CD4-positive, alpha-beta T cell (primary cell): ENCODE measurements at regions not wholly inside any gene's neighbourhood (a gene's known extent, or its start where the extent isn't known, plus 50 kb on each side); places are given as distances from the start of the nearest gene placed in this dataset.

Experiments used
- ATAC-seq: fragments of 200-7000 bp; cut with Tn5 transposase; one replicate; pipeline ENCODE4 v1.10.0; 2022; ENCODE audit warnings: mild to moderate bottlenecking; ENCODE audit not compliant: poor library complexity
- CTCF ChIA-PET: fragments of 350-600 bp; sonication (Branson Sonifier 250); formaldehyde crosslinking; loops from one replicate; lab custom pipeline; 2021; ENCODE audit warnings: antibody characterized with exemption, inconsistent platforms; lab: Charles Lee
- POLR2A ChIA-PET: fragments of 350-600 bp; sonication (Branson Sonifier 250); formaldehyde crosslinking; loops from one replicate; lab custom pipeline; 2021; ENCODE audit warnings: antibody characterized with exemption, inconsistent platforms; lab: Charles Lee
- DNase-seq, 14 experiments: peaks; one replicate each; pipeline ENCODE4 v3.0.0-alpha.2; 2013 to 2020; ENCODE audit warnings: mixed read lengths in 2 of 14
- H3K27ac ChIP-seq, 2 donors: one replicate each; pipeline versions ENCODE4 v1.5.1 to v1.7.0; 2013; ENCODE audit warnings: low read length in 2 of 2, low read depth in 1 of 2, mild to moderate bottlenecking in 1 of 2
- H3K27me3 ChIP-seq, 2 experiments: 1 replicate in 1 of 2; 2 replicates in 1 of 2; pipeline versions ENCODE4 v1.6.1 to v1.7.0; 2013; ENCODE audit warnings: low read length in 2 of 2, control low read depth in 1 of 2, mild to moderate bottlenecking in 1 of 2, moderate library complexity in 1 of 2; ENCODE audit not compliant: insufficient read depth in 2 of 2, control insufficient read depth in 1 of 2
- H3K36me3 ChIP-seq: one replicate; pipeline ENCODE4 v1.6.1; 2013; ENCODE audit warnings: low read length, control low read depth; ENCODE audit not compliant: insufficient read depth
- H3K4me1 ChIP-seq: one replicate; pipeline ENCODE4 v1.6.1; 2013; ENCODE audit warnings: low read length, control low read depth; ENCODE audit not compliant: insufficient read depth
- H3K4me3 ChIP-seq: one replicate; pipeline ENCODE4 v1.5.1; 2013; ENCODE audit warnings: mild to moderate bottlenecking, low read length, moderate library complexity
- H3K9me3 ChIP-seq, 2 experiments: 1 replicate in 1 of 2; 2 replicates in 1 of 2; pipeline versions ENCODE4 v1.6.1 to v1.7.0; 2013; ENCODE audit warnings: low read length in 2 of 2, mild to moderate bottlenecking in 2 of 2, control low read depth in 1 of 2, moderate library complexity in 1 of 2; ENCODE audit not compliant: control insufficient read depth in 1 of 2, insufficient read depth in 1 of 2
- H3K27ac Mint-ChIP-seq: one replicate; pipeline ENCODE4 v1.8.0; 2020; ENCODE audit warnings: mixed read lengths
- H3K27me3 Mint-ChIP-seq: one replicate; pipeline ENCODE4 v1.8.0; 2021; ENCODE audit warnings: mixed read lengths
- H3K36me3 Mint-ChIP-seq: one replicate; pipeline ENCODE4 v1.8.0; 2021; ENCODE audit warnings: low read depth, mixed read lengths
- H3K4me1 Mint-ChIP-seq: one replicate; pipeline ENCODE4 v1.8.0; 2021; ENCODE audit warnings: low read depth, mixed read lengths
- H3K4me3 Mint-ChIP-seq: one replicate; pipeline ENCODE4 v1.8.0; 2020; ENCODE audit warnings: mild to moderate bottlenecking, mixed read lengths
- H3K9me3 Mint-ChIP-seq: one replicate; pipeline ENCODE4 v1.8.0; 2020; ENCODE audit warnings: mixed read lengths
- intact Hi-C, 2 experiments: fragments of 100-400 bp; cut with DNase I in 1 of 2; cut with micrococcal nuclease in 1 of 2; formaldehyde crosslinking; loops; one replicate each; pipeline versions ENCODE4 v1.15.1 to v1.9.0; 2023 to 2025; cut with DNase I, micrococcal nuclease
- TF ChIP-seq, protein P1 (sequence below): fragments of 200-600 bp; IDR thresholded peaks from one replicate; pipeline ENCODE4 v1.8.0; 2022; ENCODE audit warnings: antibody characterized with exemption, mild to moderate bottlenecking

DNA sequence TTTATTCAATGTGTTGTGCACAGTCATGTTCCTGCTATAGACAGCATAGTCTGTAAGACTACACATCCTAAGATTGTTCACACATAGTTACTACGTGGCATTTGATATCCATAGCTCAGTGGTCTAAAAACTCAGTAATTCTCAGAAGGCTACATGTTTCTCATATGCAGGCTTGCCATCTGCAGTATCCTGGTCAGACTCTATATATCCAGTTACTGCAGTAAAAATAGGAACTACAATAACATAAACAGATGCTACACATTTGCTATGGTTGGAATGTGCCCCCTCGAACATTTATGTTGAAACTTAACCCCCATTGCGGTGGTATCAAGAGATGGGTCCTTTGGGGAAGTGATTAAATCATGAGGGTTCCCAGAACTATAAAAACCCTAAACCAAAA lies 1377.8 kb upstream of the LRRTM3 start:
- Mint-ChIP-seq H3K27me3 (no peaks in the 10 kb centered on the region), H3K27ac (no peak overlapping the region), H3K9me3 (peaks cover 4% of the 10 kb centered on the region), H3K4me3 (no peak overlapping the region), H3K4me1 (no peaks in the 10 kb centered on the region), H3K36me3 (no peaks in the 10 kb centered on the region)
- DNase-seq (no peak), ATAC-seq (no peak)
- TF ChIP-seq, protein P1, sequence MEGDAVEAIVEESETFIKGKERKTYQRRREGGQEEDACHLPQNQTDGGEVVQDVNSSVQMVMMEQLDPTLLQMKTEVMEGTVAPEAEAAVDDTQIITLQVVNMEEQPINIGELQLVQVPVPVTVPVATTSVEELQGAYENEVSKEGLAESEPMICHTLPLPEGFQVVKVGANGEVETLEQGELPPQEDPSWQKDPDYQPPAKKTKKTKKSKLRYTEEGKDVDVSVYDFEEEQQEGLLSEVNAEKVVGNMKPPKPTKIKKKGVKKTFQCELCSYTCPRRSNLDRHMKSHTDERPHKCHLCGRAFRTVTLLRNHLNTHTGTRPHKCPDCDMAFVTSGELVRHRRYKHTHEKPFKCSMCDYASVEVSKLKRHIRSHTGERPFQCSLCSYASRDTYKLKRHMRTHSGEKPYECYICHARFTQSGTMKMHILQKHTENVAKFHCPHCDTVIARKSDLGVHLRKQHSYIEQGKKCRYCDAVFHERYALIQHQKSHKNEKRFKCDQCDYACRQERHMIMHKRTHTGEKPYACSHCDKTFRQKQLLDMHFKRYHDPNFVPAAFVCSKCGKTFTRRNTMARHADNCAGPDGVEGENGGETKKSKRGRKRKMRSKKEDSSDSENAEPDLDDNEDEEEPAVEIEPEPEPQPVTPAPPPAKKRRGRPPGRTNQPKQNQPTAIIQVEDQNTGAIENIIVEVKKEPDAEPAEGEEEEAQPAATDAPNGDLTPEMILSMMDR = no peak
- Histone ChIP-seq H3K27me3 (no peaks in the 10 kb centered on the region), H3K9me3 (no peaks in the 10 kb centered on the region), H3K36me3 (no peaks in the 10 kb centered on the region), H3K4me3 (no peak overlapping the region), H3K4me1 (no peaks in the 10 kb centered on the region), H3K27ac (no peak overlapping the region)
- ChIA-PET POLR2A (no interaction called here), CTCF (no interaction called here)
- intact Hi-C loops = no loop called here

DNA sequence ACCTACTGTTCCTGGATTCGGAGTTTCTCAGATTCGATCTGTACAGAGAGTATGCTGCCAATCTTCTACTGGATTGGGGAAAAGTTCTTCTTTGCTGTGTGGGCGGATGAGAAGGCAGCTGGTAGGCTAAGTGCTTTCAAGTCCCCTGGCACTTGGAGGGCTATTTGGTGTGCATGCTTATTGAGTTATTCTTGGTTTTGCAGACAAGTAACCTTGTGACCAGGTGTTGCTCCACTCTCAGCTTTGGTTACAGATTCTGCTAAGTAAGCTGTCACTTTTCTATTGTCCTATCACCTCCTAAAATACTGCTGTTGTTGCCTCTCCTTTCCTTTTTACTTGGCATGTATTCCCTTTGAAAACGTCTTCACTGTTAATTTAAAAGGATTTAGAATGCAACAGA lies 1375.1 kb upstream of the LRRTM3 start:
- peaks cover 3% of the 10 kb centered on the region for H3K9me3 Mint-ChIP-seq
- no peak overlapping the region for H3K27ac Mint-ChIP-seq
- TF ChIP-seq, protein P1 = no peak
- no peaks in the 10 kb centered on the region for H3K4me1 ChIP-seq
- POLR2A ChIA-PET = no interaction called here
- DNase-seq (no peak), ATAC-seq (no peak)
- no peaks in the 10 kb centered on the region for H3K4me1 Mint-ChIP-seq
- H3K27ac ChIP-seq = no peak overlapping the region
- no peak overlapping the region for H3K4me3 ChIP-seq
- no peaks in the 10 kb centered on the region for H3K36me3 ChIP-seq
- intact Hi-C loops = no loop called here
- peaks cover 0 to 3% of the 10 kb centered on the region in 2 experiments for H3K9me3 ChIP-seq
- no peaks in the 10 kb centered on the region for H3K27me3 Mint-ChIP-seq
- H3K27me3 ChIP-seq = no peaks in the 10 kb centered on the region
- CTCF ChIA-PET = no interaction called here
- H3K36me3 Mint-ChIP-seq = no peaks in the 10 kb centered on the region
- no peak overlapping the region for H3K4me3 Mint-ChIP-seq

DNA sequence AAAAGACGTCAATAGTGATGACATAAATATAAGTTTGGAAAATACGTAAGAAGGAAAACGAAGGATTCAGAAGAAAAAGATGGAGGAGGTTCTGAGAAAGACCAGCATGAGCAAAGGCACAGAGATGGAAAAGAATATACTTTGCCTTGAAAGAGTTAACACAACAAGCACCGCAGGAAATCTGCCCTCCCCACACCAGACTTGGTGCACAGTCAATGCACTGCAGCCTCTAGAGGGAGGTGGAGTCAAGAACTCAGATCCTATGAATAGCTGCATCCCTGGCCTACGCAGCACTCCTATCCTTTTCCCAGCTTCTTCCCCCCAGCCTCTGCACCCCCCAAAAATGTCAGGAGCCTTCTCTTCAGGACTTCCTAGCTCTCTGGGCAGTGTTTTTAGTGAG lies 1370.6 kb upstream of the LRRTM3 start:
- Histone ChIP-seq H3K4me1 (no peaks in the 10 kb centered on the region), H3K27ac (no peak overlapping the region), H3K27me3 (no peaks in the 10 kb centered on the region), H3K36me3 (no peaks in the 10 kb centered on the region), H3K4me3 (no peak overlapping the region), H3K9me3 (peaks cover 0 to 4% of the 10 kb centered on the region in 2 experiments)
- DNase-seq (no peak), ATAC-seq (no peak)
- CTCF ChIA-PET = no interaction called here
- intact Hi-C loops = no loop called here
- TF ChIP-seq, protein P1 = no peak
- Mint-ChIP-seq H3K9me3 (peaks cover 4% of the 10 kb centered on the region), H3K27ac (no peak overlapping the region), H3K4me3 (no peak overlapping the region), H3K36me3 (no peaks in the 10 kb centered on the region), H3K27me3 (no peaks in the 10 kb centered on the region), H3K4me1 (no peaks in the 10 kb centered on the region)
- POLR2A ChIA-PET = no interaction called here
